Endothelial cell (in vitro differentiated cells): ENCODE measurements at regions not wholly inside any gene's neighbourhood (a gene's known extent, or its start where the extent isn't known, plus 50 kb on each side); places are given as distances from the start of the nearest gene placed in this dataset.
A peak's percentile ranks its signal among the peaks of the same experiment; 100 is the strongest.

Experiments
- DNase-seq: peaks from one replicate; pipeline ENCODE4 v3.0.0; 2021; ENCODE audit warnings: low spot score
- H3K27ac Mint-ChIP-seq: one replicate; pipeline ENCODE4 v1.8.0; 2021; ENCODE audit warnings: mixed read lengths, inconsistent platforms; ENCODE audit not compliant: unreplicated experiment
- H3K27me3 Mint-ChIP-seq: one replicate; pipeline ENCODE4 v1.8.0; 2021; ENCODE audit warnings: mild to moderate bottlenecking, moderate library complexity, mixed read lengths, inconsistent platforms; ENCODE audit not compliant: unreplicated experiment
- H3K36me3 Mint-ChIP-seq: one replicate; pipeline ENCODE4 v1.8.0; 2021; ENCODE audit warnings: mild to moderate bottlenecking, low read depth, mixed read lengths, inconsistent platforms; ENCODE audit not compliant: unreplicated experiment
- H3K4me1 Mint-ChIP-seq: one replicate; pipeline ENCODE4 v1.8.0; 2021; ENCODE audit warnings: mild to moderate bottlenecking, mixed read lengths, inconsistent platforms; ENCODE audit not compliant: unreplicated experiment
- H3K4me3 Mint-ChIP-seq: one replicate; pipeline ENCODE4 v1.8.0; 2021; ENCODE audit warnings: mild to moderate bottlenecking, mixed read lengths, inconsistent platforms; ENCODE audit not compliant: unreplicated experiment
- H3K9me3 Mint-ChIP-seq: one replicate; pipeline ENCODE4 v1.8.0; 2021; ENCODE audit warnings: mixed read lengths, inconsistent platforms; ENCODE audit not compliant: unreplicated experiment
- CTCF ChIP-seq: fragments of 200-600 bp; sonication (generic); IDR thresholded peaks from one replicate; pipeline ENCODE4 v1.5.0; 2021; ENCODE audit warnings: antibody characterized with exemption; ENCODE audit not compliant: unreplicated experiment

- no peaks in the 10 kb centered on the region for H3K36me3 Mint-ChIP-seq
- H3K4me1 Mint-ChIP-seq: peaks cover 10% of the 10 kb centered on the region
- H3K27ac Mint-ChIP-seq: no peak overlapping the region
- peaks cover 2% of the 10 kb centered on the region for H3K27me3 Mint-ChIP-seq
- H3K4me3 Mint-ChIP-seq: no peak overlapping the region
- no peaks in the 10 kb centered on the region for H3K9me3 Mint-ChIP-seq
- DNase-seq: no peak
- TF ChIP-seq CTCF: no peak
These were observed 222.1 kb upstream of the RREB1 start for GRCh38 chr6:6885521-6886170.

GRCh38 chr6:6886171-6886885 lies 221.4 kb upstream of the RREB1 start:
- Mint-ChIP-seq H3K27me3 (peaks cover 2% of the 10 kb centered on the region), H3K4me1 (peaks cover 10% of the 10 kb centered on the region), H3K4me3 (no peak overlapping the region), H3K27ac (no peak overlapping the region), H3K36me3 (no peaks in the 10 kb centered on the region), H3K9me3 (no peaks in the 10 kb centered on the region)
- TF ChIP-seq CTCF: no peak
- no peak for DNase-seq

- Mint-ChIP-seq H3K4me3 (no peak overlapping the region), H3K36me3 (no peaks in the 10 kb centered on the region), H3K4me1 (peaks cover 10% of the 10 kb centered on the region), H3K27me3 (peaks cover 2% of the 10 kb centered on the region), H3K27ac (no peak overlapping the region), H3K9me3 (no peaks in the 10 kb centered on the region)
- TF ChIP-seq CTCF: no peak
- no peak for DNase-seq
These were observed 220.9 kb upstream of the RREB1 start for GRCh38 chr6:6886886-6887285.

- Mint-ChIP-seq H3K36me3 (no peaks in the 10 kb centered on the region), H3K27me3 (peaks cover 9% of the 10 kb centered on the region), H3K4me1 (peaks cover 5% of the 10 kb centered on the region), H3K27ac (no peak overlapping the region), H3K4me3 (no peak overlapping the region), H3K9me3 (no peaks in the 10 kb centered on the region)
- DNase-seq: no peak
- no peak for TF ChIP-seq CTCF
These were observed 218.2 kb upstream of the RREB1 start for GRCh38 chr6:6889601-6890000.

GRCh38 chr6:6890400-6890858 lies 217.3 kb upstream of the RREB1 start:
- DNase-seq: peak; percentile 15
- no peak for TF ChIP-seq CTCF
- Mint-ChIP-seq H3K27ac (no peak overlapping the region), H3K4me1 (peaks cover 3% of the 10 kb centered on the region), H3K4me3 (no peak overlapping the region), H3K27me3 (peaks cover 9% of the 10 kb centered on the region), H3K36me3 (no peaks in the 10 kb centered on the region), H3K9me3 (no peaks in the 10 kb centered on the region)
